SK-N-SH (cell line): ENCODE measurements at regions not wholly inside any gene's neighbourhood (a gene's known extent, or its start where the extent isn't known, plus 50 kb on each side); places are given as distances from the start of the nearest gene placed in this dataset.

Source experiments
- ELF1 ChIP-seq: IDR thresholded peaks from 2 replicates; pipeline ENCODE4 v1.4.0; 2012
- RFX5 ChIP-seq: IDR thresholded peaks from 2 replicates; pipeline ENCODE4 v1.6.1; 2012; ENCODE audit warnings: mild to moderate bottlenecking, improper control_type of control experiment, low read length
- RXRA ChIP-seq: IDR thresholded peaks from 2 replicates; pipeline ENCODE4 v1.4.0; 2012; ENCODE audit warnings: low read depth, mild to moderate bottlenecking, borderline replicate concordance
- TAF1 ChIP-seq: IDR thresholded peaks from 2 replicates; pipeline ENCODE4 v1.6.1; 2012; ENCODE audit warnings: low read depth, mild to moderate bottlenecking, low read length, moderate library complexity, borderline replicate concordance
- TF ChIP-seq, protein P1 (sequence below): fragments of 200-600 bp; sonication (generic); IDR thresholded peaks from 2 replicates; pipeline ENCODE4 v1.6.1; 2017; ENCODE audit warnings: antibody characterized with exemption, mild to moderate bottlenecking, moderate library complexity
- TF ChIP-seq, protein P2 (sequence below): fragments of 150-350 bp; IDR thresholded peaks from 2 replicates; pipeline ENCODE4 v1.6.1; 2017; ENCODE audit warnings: antibody characterized with exemption, low read length, low read depth, borderline replicate concordance

DNA sequence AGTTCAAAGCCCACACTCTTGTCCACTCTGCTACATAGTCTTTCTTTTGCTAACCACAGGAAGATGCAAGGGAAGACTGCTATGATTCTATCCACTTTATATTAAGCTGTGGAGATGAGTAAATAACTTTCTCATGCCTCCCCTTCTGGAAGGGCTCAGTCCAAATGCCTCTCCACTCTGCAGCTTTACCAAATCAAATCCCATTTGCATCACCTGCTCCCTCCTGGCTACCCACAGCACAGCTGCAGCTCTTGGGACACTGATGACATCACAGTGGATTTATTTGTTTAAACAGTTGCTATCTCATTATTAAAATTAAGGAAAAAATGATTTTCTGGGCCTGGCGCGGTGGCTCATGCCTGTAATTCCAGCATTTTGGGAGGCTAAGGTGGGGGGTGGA lies 1544.9 kb upstream of the WWC1 start:
- TF ChIP-seq ELF1 (no peak), RXRA (no peak), RFX5 (no peak), TAF1 (no peak)
- TF ChIP-seq, protein P1, sequence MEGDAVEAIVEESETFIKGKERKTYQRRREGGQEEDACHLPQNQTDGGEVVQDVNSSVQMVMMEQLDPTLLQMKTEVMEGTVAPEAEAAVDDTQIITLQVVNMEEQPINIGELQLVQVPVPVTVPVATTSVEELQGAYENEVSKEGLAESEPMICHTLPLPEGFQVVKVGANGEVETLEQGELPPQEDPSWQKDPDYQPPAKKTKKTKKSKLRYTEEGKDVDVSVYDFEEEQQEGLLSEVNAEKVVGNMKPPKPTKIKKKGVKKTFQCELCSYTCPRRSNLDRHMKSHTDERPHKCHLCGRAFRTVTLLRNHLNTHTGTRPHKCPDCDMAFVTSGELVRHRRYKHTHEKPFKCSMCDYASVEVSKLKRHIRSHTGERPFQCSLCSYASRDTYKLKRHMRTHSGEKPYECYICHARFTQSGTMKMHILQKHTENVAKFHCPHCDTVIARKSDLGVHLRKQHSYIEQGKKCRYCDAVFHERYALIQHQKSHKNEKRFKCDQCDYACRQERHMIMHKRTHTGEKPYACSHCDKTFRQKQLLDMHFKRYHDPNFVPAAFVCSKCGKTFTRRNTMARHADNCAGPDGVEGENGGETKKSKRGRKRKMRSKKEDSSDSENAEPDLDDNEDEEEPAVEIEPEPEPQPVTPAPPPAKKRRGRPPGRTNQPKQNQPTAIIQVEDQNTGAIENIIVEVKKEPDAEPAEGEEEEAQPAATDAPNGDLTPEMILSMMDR, result no peak
- TF ChIP-seq, protein P2, sequence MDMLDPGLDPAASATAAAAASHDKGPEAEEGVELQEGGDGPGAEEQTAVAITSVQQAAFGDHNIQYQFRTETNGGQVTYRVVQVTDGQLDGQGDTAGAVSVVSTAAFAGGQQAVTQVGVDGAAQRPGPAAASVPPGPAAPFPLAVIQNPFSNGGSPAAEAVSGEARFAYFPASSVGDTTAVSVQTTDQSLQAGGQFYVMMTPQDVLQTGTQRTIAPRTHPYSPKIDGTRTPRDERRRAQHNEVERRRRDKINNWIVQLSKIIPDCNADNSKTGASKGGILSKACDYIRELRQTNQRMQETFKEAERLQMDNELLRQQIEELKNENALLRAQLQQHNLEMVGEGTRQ, result no peak
